AG08395 (cell line): ENCODE measurements at regions not wholly inside any gene's neighbourhood (a gene's known extent, or its start where the extent isn't known, plus 50 kb on each side); places are given as distances from the start of the nearest gene placed in this dataset.

Experiments used
- DNase-seq: peaks from one replicate; pipeline ENCODE4 v3.0.0; 2012; ENCODE audit warnings: mixed read lengths, low spot score

DNA sequence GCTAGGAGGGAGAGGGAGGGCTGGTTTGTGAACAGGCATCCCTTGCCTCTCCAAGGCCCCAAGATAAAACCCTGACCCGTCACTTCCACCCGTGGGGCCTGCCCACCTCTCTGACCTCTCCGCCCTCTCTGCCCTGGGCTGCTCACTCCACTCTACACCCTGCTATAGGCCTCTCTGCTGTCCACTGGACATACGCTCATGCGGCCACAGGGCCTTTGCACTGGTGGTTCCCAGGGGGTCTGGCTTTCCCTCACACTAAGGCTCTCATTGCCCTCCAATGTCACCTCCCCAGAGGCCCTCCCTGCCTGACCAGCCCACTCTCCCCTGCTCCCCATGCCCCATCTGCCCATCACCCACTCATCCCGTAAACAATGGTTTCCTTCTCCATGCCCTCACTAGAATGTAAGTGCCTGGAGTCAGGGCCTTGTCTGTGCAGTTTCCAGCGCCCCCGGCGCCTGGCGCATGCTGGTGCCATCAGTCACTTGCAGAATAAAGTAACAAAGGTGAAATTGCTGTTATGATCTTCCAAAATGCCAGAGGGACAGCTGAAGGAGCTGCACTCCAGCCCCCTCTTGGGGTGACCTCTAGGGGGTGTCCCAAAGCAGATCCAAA is 73.6 kb downstream of the RFLNA start:
- DNase-seq: no peak

DNA sequence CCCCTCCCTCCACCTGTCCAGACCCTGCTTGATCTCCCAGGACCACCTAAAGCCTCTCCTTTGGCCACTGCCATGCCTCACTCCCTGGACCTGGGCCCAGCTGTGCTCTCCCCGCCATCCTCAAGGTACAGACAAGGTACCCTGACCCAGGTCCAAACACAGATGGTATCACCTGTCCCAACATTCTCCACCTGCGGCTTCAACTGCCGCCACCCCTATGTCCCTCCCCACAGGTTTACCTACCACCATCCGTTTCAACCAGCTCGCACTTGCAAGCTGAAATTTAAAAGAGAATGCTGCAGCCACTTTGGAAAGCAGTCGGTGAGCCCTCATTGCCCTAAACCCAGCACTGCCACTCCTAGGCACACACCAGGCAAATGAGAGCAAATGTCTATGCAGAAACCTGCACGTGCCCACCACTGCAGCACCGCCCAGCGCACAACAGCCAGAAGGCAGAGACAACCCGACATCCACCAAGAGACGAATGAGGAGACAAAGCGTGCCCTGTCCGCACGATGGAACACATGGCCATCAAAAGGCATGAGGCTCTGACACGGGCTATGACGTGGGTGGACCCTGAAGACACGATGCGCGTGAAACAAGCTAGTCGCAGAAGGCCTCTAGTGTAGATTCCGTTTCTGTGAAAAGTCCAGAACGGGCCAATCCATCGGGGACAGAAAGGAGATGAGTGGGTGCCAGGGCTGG is 71.0 kb downstream of the RFLNA start:
- no peak for DNase-seq
